ENCODE measurements at regions not wholly inside any gene's neighbourhood (a gene's known extent, or its start where the extent isn't known, plus 50 kb on each side); places are given as distances from the start of the nearest gene placed in this dataset.

- in situ Hi-C loops (cut with MboI; ENCODE audit: low pct_unique_long_range_greater_than_20kb, low sequenced_read_pairs, unreplicated experiment), result loop anchor here (25.0 kb wide), 1 partner anchor 542 kb away; no protein-coding TSS in a partner anchor
- peak; percentile 30 for TF ChIP-seq CTCF (IDR thresholded peaks at IDR 0.05; ENCODE audit: extremely low read depth, insufficient read depth, missing control alignments)
- no peak for DNase-seq (ENCODE audit: low spot score)
Measured at GRCh38 chr14:95979339-95980042, 59.7 kb upstream of the C14orf132 start.

- no peak for TF ChIP-seq CTCF (IDR thresholded peaks at IDR 0.05; ENCODE audit: extremely low read depth, insufficient read depth, missing control alignments)
- in situ Hi-C loops (cut with MboI; ENCODE audit: low pct_unique_long_range_greater_than_20kb, low sequenced_read_pairs, unreplicated experiment), result loop anchor here (25.0 kb wide), 1 partner anchor 543 kb away; no protein-coding TSS in a partner anchor
- no peak for DNase-seq (ENCODE audit: low spot score)
Measured at GRCh38 chr14:95980402-95980801, 58.8 kb upstream of the C14orf132 start.

GRCh38 chr14:95981965-95982364 is 57.2 kb upstream of the C14orf132 start:
- no peak for TF ChIP-seq CTCF (IDR thresholded peaks at IDR 0.05; ENCODE audit: extremely low read depth, insufficient read depth, missing control alignments)
- in situ Hi-C loops (cut with MboI; ENCODE audit: low pct_unique_long_range_greater_than_20kb, low sequenced_read_pairs, unreplicated experiment), result loop anchor here (25.0 kb wide), 1 partner anchor 545 kb away; no protein-coding TSS in a partner anchor

GRCh38 chr14:95984206-95984605 is 55.0 kb upstream of the C14orf132 start:
- DNase-seq (ENCODE audit: low spot score), result no peak
- in situ Hi-C loops (cut with MboI; ENCODE audit: low pct_unique_long_range_greater_than_20kb, low sequenced_read_pairs, unreplicated experiment), result loop anchor here (25.0 kb wide), 1 partner anchor 547 kb away; no protein-coding TSS in a partner anchor
- no peak for TF ChIP-seq CTCF (IDR thresholded peaks at IDR 0.05; ENCODE audit: extremely low read depth, insufficient read depth, missing control alignments)

More at GRCh38 chr14:95981965-95982364, 57.2 kb upstream of the C14orf132 start:
- DNase-seq (ENCODE audit: low spot score), result no peak

Measured in GM13977 (cell line).